Peyer's patch (tissue), 4 donors: ENCODE measurements at regions not wholly inside any gene's neighbourhood (a gene's known extent, or its start where the extent isn't known, plus 50 kb on each side); places are given as distances from the start of the nearest gene placed in this dataset.

ENCODE experiments used
- DNase-seq, 3 donors: peaks; one replicate each; pipeline ENCODE4 v3.0.0-alpha.2; 2017 to 2019
- H3K27ac ChIP-seq, 4 donors: fragments of 200-600 bp; sonication (generic); one replicate each; pipeline ENCODE4 v1.5.1; 2016 to 2019
- H3K27me3 ChIP-seq, 2 donors: fragments of 200-600 bp; sonication (generic); one replicate each; pipeline ENCODE4 v1.5.1; 2019
- H3K36me3 ChIP-seq, 3 donors: fragments of 200-600 bp; sonication (generic); one replicate each; pipeline ENCODE4 v1.5.1; 2016 to 2019
- H3K4me1 ChIP-seq, 4 donors: fragments of 200-600 bp; sonication (generic); one replicate each; pipeline ENCODE4 v1.5.1; 2016 to 2019
- H3K4me3 ChIP-seq, 4 donors: fragments of 200-600 bp; sonication (generic); 1 replicate in 3 of 4; 2 replicates in 1 of 4; pipeline ENCODE4 v1.5.1; 2016 to 2019; ENCODE audit warnings: mild to moderate bottlenecking in 1 of 4
- H3K9me3 ChIP-seq, 4 donors: fragments of 200-600 bp; sonication (generic); one replicate each; pipeline ENCODE4 v1.5.1; 2016 to 2019; ENCODE audit warnings: mild to moderate bottlenecking in 1 of 4
- CTCF ChIP-seq, 6 experiments: fragments of 450-650 bp in 4 of 6; fragments of 200-600 bp in 2 of 6; sonication (generic) in 1 of 6; IDR thresholded peaks; one replicate each; pipeline ENCODE4 v1.5.1; 2017 to 2019; ENCODE audit warnings: antibody characterized with exemption in 6 of 6, mild to moderate bottlenecking in 3 of 6, moderate library complexity in 1 of 6
- POLR2A ChIP-seq, 2 donors: fragments of 450-650 bp; IDR thresholded peaks; one replicate each; pipeline ENCODE4 v1.5.1; 2017; ENCODE audit warnings: antibody characterized with exemption in 2 of 2, mild to moderate bottlenecking in 2 of 2, moderate library complexity in 2 of 2

GRCh38 chr3:168582503-168582902 lies 486.8 kb upstream of the GOLIM4 start:
- Histone ChIP-seq H3K9me3 (no peaks in the 10 kb centered on the region), H3K27me3 (no peaks in the 10 kb centered on the region), H3K4me1 (no peaks in the 10 kb centered on the region), H3K27ac (no peak overlapping the region), H3K4me3 (no peak overlapping the region), H3K36me3 (no peaks in the 10 kb centered on the region)
- DNase-seq = no peak
- TF ChIP-seq CTCF (IDR thresholded peaks at IDR 0.05) = no peak
- no peak for TF ChIP-seq POLR2A (IDR thresholded peaks at IDR 0.05)

DNA sequence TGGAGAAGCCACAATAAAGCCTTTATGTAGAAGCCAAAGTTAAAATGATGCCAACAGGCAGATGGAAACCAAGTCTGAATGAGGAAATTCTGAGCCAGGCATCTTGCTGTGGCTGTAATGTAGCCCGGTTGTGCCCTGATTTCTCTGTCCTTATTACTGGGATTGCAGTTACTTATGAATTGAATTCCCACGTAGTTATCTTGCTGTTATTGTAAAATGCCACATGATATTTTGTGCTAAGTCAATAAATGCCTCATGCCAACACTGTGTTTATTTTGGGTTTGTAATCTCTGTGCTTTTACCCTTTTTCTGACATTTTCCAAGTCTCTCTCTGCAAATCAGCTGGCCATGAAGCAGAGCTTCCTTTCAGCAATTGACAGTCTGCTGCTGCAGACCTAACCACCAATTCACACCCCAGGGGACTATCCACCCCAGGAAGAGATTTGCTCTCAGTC lies 486.1 kb upstream of the GOLIM4 start:
- H3K36me3 ChIP-seq = no peaks in the 10 kb centered on the region
- no peak for TF ChIP-seq CTCF (IDR thresholded peaks at IDR 0.05)
- no peak for TF ChIP-seq POLR2A (IDR thresholded peaks at IDR 0.05)
- no peak for DNase-seq
- no peaks in the 10 kb centered on the region for H3K27me3 ChIP-seq
- H3K27ac ChIP-seq = no peak overlapping the region
- no peaks in the 10 kb centered on the region for H3K4me1 ChIP-seq
- H3K9me3 ChIP-seq = no peaks in the 10 kb centered on the region
- H3K4me3 ChIP-seq = no peak overlapping the region

DNA sequence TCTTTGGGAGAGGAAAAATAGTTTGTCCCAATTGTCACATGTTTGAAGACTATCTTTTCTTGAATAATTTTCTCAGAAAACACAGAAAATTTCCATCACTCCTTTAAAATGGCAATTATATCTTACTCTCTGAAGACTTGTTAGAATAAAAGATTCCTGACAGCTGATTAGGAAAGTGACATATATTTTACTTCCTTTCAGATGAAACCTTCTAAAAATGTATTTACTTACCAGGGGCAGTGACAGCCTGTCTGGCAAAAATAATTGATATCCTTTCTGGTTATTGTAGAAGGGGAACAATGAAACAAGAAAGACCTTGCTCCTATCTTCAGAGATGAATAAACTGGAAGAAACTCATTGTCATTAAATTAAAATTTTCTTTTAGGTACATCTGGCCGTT lies 483.3 kb upstream of the GOLIM4 start:
- no peak for DNase-seq
- H3K36me3 ChIP-seq = no peaks in the 10 kb centered on the region
- no peaks in the 10 kb centered on the region for H3K4me1 ChIP-seq
- H3K27ac ChIP-seq = no peak overlapping the region
- TF ChIP-seq POLR2A (IDR thresholded peaks at IDR 0.05) (no peak), CTCF (IDR thresholded peaks at IDR 0.05) (no peak)
- no peaks in the 10 kb centered on the region for H3K9me3 ChIP-seq
- H3K27me3 ChIP-seq = no peaks in the 10 kb centered on the region
- H3K4me3 ChIP-seq = no peak overlapping the region

DNA sequence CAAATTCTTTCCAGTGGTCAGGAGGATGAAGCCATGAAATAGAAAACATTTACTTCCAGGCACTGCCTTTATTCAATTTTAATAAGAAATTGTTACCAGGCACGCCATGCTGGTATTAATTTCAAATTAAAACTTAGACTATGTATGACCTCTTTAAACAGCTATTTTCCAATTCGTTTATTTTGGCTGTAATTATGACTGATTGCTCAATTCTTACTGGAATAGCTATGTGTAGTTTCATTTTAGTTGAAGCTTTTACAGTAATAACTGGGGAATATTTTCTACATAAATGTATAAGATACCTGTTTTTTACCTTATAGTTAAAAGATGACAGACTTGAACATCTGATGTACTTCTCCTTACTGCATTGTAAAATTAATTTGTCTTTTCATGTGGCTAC lies 480.0 kb upstream of the GOLIM4 start:
- no peak overlapping the region for H3K4me3 ChIP-seq
- no peak for TF ChIP-seq POLR2A (IDR thresholded peaks at IDR 0.05)
- no peak for TF ChIP-seq CTCF (IDR thresholded peaks at IDR 0.05)
- H3K4me1 ChIP-seq = no peaks in the 10 kb centered on the region
- H3K36me3 ChIP-seq = no peaks in the 10 kb centered on the region
- no peaks in the 10 kb centered on the region for H3K9me3 ChIP-seq
- H3K27me3 ChIP-seq = no peaks in the 10 kb centered on the region
- DNase-seq = no peak
- no peak overlapping the region for H3K27ac ChIP-seq

- Histone ChIP-seq H3K9me3 (no peaks in the 10 kb centered on the region), H3K4me3 (no peak overlapping the region), H3K4me1 (no peaks in the 10 kb centered on the region), H3K27ac (no peak overlapping the region), H3K27me3 (no peaks in the 10 kb centered on the region), H3K36me3 (no peaks in the 10 kb centered on the region)
- TF ChIP-seq CTCF (IDR thresholded peaks at IDR 0.05) (no peak), POLR2A (IDR thresholded peaks at IDR 0.05) (no peak)
- no peak for DNase-seq
Measured at GRCh38 chr3:168574455-168575158, 478.9 kb upstream of the GOLIM4 start.
